HPDE6-E6E7 (cell line): ENCODE measurements at regions not wholly inside any gene's neighbourhood (a gene's known extent, or its start where the extent isn't known, plus 50 kb on each side); places are given as distances from the start of the nearest gene placed in this dataset.
"Not testable (repeated sequence)": the region's sequence is repeated elsewhere in the genome, so short reads cannot be mapped to it uniquely, and the experiment has no call there.

Source experiments
- DNase-seq: peaks from one replicate; pipeline ENCODE4 v3.0.0; 2011; ENCODE audit warnings: missing footprints; ENCODE audit errors: extremely low spot score

DNA sequence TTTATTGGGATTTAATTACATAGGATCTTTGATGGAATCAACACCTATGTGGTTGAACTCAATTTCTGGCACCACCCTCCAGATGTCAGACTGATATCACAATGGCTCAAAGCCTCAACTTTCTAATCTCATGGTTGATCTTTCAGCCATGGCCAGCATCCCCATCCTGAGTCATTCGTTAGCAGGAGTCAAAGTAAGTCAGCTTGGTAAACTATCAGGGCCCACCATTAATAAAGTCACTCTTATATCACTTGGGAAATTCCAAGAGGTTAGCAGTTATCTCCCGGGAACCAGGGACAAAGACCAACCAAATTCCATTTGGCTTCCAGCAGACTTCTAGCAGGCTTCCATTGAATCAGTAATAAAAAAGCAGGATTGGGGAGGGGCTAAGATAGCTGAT lies 50.7 kb upstream of the TNFSF4 start:
- no peak for DNase-seq

DNA sequence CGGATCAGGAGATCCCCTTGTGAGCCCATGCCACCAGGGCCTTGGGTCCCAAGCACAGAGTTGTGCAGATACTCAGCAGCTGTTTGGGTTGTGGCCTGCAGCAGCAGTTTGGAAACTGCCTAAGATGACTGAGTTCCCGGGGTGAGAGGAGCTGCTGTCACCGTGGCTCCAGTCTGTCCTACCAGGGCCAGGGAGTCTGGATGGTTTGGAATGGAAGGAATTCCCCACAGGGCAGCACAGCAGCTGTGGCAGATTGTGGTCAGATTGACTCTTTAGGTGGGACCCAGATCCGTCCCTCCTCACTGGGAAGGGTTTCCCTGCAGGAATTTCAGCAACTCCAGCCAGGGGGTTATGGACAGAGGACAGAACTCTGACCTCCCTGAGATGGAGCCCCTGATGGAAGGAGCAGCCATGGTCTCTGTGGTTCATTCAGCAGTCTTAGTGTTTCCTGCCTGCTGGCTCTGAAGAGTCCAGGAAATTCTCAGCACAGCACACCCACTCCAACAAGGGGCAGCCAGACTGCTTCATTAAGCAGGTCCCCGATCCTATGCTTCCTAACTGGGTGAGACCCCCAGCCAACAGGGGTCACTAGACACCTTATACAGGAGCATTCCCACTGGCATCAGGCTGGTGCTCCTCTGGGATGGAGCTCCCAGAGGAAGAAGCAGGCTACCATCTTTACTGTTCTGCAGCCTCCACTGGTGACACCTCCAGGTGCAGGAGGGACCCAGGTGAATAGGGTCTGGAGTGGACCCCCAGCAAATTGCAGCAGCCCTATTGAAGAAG lies 51.5 kb upstream of the TNFSF4 start:
- no peak for DNase-seq

GRCh38 chr1:173260329-173260728 lies 53.2 kb upstream of the TNFSF4 start:
- not testable (repeated sequence) for DNase-seq

- DNase-seq = no peak
Measured at GRCh38 chr1:173266841-173267240, 59.7 kb upstream of the TNFSF4 start.

GRCh38 chr1:173267453-173267945 lies 60.4 kb upstream of the TNFSF4 start:
- DNase-seq = no peak

DNA sequence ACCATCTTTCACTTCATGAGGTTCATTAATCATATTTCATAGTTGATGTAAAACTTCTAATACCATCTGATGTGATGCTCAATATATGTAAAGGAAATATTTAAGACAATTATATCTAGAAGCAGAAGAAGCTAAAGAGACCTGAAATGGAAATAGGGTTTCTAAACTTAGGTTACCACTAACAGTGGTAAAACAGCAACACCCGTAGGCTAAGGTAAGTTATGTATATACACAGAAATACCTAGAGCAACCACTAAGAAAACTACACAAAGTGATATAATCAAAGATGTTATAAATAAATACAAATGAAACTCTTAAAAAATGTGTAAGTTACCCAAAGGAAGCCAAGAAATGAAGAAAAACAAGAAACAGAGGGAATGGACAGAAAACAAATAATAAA lies 61.1 kb upstream of the TNFSF4 start:
- DNase-seq = no peak

DNA sequence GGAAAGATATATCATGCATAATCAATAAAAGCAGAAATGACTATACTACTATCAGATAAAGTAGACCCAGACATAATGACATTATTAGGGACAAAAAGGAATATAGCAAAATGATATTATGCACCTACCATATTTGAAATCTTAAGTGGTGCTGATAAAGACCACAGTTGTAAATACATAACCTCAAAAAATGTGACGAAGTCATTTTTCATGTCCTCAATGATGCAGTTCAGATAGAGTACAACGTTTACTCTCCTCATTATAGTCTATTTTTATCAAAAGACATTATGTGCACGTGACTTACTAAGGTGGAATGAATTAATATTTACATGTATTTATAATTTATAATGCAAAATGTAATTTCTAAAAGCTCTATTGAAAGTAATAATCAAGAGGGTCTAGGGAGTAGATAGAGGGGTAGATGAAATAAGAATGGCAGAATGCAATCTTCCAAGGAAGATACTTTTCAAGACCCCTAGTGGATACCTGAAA lies 61.7 kb upstream of the TNFSF4 start:
- DNase-seq = no peak

DNA sequence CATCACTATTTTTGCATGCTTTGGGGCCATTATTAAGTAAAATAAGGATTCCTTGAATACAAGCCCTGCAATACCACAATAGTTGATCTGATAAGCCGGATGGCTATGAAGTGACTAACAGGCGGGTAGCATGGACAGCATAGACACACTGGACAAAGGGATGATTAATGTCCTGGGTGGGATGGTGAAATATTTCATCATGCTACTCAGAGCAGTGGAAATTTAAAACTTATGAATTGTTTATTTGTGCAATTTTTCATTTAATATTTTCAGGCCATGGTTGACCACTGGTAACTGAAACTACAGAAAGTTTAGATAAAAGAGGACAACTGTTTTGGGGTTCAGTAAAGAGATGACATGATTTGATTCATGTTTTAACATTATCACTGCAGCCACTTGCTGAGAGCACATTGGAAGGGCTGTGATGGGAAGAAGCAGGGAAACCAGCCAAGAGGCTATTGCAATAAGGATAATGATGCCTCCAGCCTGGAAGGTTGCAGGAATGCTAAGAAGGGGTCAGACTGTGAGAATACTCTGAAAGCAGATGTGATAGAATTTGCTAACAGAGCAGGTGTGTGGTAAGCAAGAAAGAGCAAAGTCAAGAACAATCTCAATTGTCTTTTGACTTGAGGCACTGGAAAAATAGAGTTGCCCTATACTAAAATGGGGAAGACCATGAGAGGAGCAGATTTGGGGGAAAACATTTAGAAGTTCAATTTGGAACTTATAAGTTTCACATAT lies 62.5 kb upstream of the TNFSF4 start:
- peak; percentile 59 for DNase-seq

GRCh38 chr1:173270243-173270642 lies 63.1 kb upstream of the TNFSF4 start:
- DNase-seq = no peak

DNA sequence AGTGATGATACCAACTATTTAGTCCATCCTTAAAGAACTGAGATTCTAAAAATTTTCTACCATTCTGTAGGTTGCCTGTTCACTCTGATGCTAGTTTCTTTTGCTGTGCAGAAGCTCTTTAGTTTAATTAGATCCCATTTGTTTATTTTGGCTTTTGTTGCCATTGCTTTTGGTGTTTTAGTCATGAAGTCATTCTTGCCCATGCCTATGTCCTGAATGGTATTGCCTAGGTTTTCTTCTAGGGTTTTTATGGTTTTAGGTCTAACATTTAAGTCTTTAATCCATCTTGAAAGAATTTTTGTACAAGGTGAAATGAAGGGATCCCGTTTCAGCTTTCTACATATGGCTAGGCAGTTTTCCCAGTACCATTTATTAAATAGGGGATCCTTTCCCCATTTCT lies 63.9 kb upstream of the TNFSF4 start:
- not testable (repeated sequence) for DNase-seq

- DNase-seq = no peak
Measured at GRCh38 chr1:173275496-173275895, 68.4 kb upstream of the TNFSF4 start.

DNA sequence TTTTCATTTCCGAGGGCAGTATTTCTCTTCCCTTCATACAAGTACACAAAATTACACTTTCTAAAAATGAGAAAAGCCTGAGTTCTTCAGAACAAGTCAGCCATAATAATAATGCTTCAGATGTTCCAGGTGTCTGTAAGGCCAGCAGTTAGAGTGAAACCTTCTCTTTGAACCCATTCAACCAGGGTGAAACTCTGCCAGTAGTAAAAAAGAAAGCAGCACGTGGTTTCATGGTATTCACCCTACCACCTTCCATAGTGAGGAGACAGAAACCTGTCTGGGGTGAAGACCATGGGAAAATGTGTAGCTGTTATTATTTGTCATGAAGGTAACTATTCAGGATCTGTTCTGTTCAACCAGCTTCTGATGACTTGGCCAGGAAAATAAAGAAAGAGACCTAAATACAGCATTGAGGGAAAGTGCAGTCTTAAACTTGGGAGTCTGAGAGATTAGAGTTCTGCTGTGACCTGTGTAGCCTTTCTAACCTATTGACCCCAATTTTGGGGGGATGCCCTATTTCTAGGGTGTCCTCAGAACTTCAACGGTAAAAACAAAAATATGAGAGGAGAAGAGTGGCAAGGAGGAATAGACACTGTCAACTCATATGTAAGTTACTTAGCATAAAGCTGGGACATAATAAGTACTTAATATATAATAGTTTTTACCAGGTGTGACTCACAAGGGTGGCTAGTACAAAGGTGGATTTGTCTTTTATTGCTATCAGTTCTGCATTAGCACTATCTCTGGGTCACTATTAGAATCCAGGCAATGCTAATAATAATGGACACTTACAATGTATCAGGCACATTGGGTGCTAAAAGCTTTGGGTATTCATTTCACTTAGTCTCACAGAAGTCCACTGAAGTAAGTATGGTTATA lies 70.0 kb upstream of the TNFSF4 start:
- DNase-seq = no peak

GRCh38 chr1:173280899-173281660 lies 73.9 kb upstream of the TNFSF4 start:
- DNase-seq = no peak

DNA sequence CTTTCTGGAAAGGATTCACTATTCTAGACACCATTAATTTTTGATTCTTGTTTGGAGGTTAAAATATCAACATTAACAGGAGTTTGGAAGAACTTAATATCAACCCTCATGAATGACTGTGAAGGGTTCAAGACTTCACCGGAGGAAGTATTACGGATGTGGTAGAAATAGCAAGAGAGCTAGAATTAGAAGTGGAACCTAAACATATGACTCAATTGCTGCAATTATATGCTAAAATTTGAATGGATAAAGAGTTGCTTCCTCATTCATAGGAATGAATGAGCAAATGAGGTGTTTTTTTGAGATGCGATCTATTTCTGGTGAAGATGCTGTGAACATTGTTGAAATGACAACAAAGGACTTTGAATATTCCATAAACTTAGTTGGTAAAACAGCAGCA lies 77.9 kb upstream of the TNFSF4 start:
- DNase-seq = no peak

DNA sequence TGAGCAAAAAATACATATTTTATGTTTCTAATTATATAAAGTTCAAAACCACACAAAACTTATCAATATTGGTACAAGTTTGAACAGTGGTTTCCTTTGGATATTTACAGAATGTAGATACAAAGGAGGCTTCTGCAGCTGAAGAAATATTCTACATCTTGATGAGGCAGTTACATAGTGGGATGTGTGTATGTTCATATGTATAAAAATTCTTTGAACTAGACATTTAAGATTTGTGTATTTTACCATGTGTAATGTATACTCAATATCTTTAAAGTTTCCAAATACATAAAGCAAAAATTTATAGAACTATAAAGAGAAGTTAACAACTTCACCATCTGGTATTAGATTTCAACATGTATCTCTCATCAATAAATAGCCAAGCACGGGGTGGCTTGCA lies 80.7 kb upstream of the TNFSF4 start:
- no peak for DNase-seq

DNA sequence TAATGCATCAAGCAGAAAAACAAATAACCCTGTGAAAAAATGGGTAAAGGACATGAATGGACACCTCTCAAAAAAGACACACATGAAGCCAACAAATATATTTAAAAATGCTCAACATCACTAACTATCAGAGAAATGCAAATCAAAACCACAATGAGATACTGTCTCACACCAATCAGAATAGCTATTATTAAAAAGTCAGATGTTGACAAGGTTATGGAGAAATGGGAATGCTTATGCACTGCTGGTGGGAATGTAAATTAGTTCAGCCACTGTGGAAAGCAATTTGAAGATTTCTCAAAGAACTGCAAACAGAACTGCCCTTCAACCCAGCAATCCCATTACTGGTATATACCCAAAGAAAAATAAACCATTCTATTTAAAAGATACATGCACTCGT lies 86.6 kb upstream of the TNFSF4 start:
- no peak for DNase-seq

GRCh38 chr1:173294843-173295242 lies 87.7 kb upstream of the TNFSF4 start:
- DNase-seq = no peak

GRCh38 chr1:173295391-173295790 lies 88.3 kb upstream of the TNFSF4 start:
- DNase-seq = no peak

DNA sequence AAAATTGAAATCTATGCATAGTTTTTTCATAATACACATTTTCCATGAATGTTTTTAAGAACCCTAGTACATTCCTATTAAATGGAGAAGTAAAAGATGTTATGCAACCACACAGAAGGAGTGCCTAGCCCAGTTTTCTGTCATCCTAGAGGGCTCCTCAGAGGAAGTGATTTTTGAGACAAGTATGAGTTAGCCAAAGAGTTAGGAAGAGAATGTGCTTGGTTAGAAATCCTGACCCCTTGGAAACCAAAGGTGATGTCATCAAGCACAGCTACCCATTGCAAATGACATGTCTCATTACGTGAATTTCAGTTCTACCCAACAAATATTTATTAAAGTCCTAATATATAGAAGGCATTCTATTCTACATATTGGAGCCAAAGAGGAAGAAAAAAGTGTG lies 88.9 kb upstream of the TNFSF4 start:
- no peak for DNase-seq

DNA sequence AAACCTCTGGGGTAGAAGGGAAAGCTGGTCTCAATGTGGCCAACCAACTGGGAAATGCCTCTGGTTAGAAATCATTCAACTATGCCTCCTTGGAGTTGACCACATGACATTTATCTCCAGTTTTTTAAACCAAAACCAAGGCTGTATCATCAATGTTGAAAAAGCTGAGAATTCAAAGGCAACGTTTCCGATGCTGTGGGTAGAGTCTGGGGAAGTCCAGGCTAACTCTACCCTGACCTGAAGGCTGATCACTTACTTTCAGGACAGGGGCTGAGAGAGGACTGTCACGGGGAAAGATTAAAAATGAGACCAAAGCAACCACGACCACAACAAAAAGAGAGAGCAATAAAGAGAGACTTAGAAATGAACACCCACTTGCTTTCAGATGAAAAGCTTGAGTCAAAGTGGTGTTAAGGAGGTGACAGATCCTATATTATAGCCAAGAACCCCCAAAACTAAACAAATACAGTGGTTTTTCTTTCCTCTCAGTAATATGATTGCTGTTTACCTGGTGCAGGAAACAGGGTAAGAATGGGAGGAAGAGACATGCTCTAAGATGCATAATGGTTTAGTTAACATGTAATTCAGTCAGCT lies 90.8 kb upstream of the TNFSF4 start:
- no peak for DNase-seq
